Activated naive CD8-positive, alpha-beta T cell (primary cell): ENCODE measurements at regions not wholly inside any gene's neighbourhood (a gene's known extent, or its start where the extent isn't known, plus 50 kb on each side); places are given as distances from the start of the nearest gene placed in this dataset.
"Not testable (repeated sequence)": the region's sequence is repeated elsewhere in the genome, so short reads cannot be mapped to it uniquely, and the experiment has no call there.

Source experiments
- H3K27ac Mint-ChIP-seq: one replicate; pipeline ENCODE4 v1.8.0; 2021; ENCODE audit warnings: mixed read lengths
- H3K27me3 Mint-ChIP-seq: one replicate; pipeline ENCODE4 v1.8.0; 2021; ENCODE audit warnings: mixed read lengths
- H3K36me3 Mint-ChIP-seq: one replicate; pipeline ENCODE4 v1.8.0; 2021; ENCODE audit warnings: mixed read lengths
- H3K4me1 Mint-ChIP-seq: one replicate; pipeline ENCODE4 v1.8.0; 2021; ENCODE audit warnings: low read depth, mixed read lengths
- H3K4me3 Mint-ChIP-seq: one replicate; pipeline ENCODE4 v1.8.0; 2021; ENCODE audit warnings: mild to moderate bottlenecking, mixed read lengths
- H3K9me3 Mint-ChIP-seq: one replicate; pipeline ENCODE4 v1.8.0; 2021; ENCODE audit warnings: low read depth, mixed read lengths

- Mint-ChIP-seq H3K27me3 (no peaks in the 10 kb centered on the region), H3K27ac (no peak overlapping the region), H3K4me1 (no peaks in the 10 kb centered on the region)
These were observed 116.0 kb upstream of the ANTXRL start for GRCh38 chr10:46170789-46171188.

DNA sequence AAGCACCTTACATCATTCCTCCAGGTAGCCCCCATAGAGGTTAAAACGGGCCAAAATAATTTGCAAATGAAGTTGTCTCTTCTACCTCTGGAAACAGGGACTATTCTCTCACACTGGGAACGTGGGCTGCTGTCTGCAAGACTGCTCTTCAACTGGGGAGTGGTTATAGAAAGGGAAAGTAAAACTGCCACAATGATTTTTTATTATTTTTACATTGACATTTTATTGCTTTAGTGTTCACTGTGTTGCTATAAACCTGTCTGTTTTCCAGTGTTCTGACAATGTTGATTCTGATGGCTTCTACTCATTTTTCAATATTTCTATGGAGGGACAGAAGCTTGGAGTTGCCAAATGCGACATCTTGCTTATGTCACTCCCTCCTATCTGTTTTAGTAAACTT, 115.1 kb upstream of the ANTXRL start:
- H3K36me3 Mint-ChIP-seq = peaks cover 7% of the 10 kb centered on the region
- H3K27ac Mint-ChIP-seq = no peak overlapping the region
- H3K4me3 Mint-ChIP-seq = no peak overlapping the region
- peaks cover 5% of the 10 kb centered on the region for H3K9me3 Mint-ChIP-seq
- H3K4me1 Mint-ChIP-seq = no peaks in the 10 kb centered on the region
- no peaks in the 10 kb centered on the region for H3K27me3 Mint-ChIP-seq

More at GRCh38 chr10:46170789-46171188, 116.0 kb upstream of the ANTXRL start:
- Mint-ChIP-seq H3K4me3 (no peak overlapping the region), H3K9me3 (peaks cover 5% of the 10 kb centered on the region), H3K36me3 (peaks cover 7% of the 10 kb centered on the region)

DNA sequence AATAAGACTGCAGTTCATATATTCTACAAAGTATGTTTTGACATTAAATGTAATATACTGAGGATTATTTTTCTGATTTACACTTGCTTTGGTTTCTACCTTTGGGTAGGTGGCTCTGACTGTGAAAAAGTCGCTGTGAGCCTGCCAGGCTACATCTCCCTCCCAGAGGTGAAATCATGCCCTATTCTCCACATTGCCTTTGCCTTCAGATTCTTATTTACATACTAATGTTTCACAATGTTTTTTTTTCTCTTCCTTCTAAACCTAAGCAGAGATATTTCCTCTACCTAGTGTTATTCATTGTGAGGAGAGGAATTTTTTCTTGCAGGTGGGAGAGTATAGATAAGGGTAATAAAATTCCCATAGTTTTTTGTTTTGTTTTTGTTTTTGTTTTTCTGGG, 111.5 kb upstream of the ANTXRL start:
- Mint-ChIP-seq H3K27ac (no peak overlapping the region), H3K9me3 (peaks cover 5% of the 10 kb centered on the region), H3K36me3 (peaks cover 4% of the 10 kb centered on the region), H3K27me3 (no peaks in the 10 kb centered on the region), H3K4me1 (no peaks in the 10 kb centered on the region), H3K4me3 (no peak overlapping the region)

- Mint-ChIP-seq H3K36me3 (peaks cover under 1% of the 10 kb centered on the region), H3K4me1 (no peaks in the 10 kb centered on the region), H3K4me3 (no peak overlapping the region), H3K27me3 (no peaks in the 10 kb centered on the region), H3K27ac (no peak overlapping the region), H3K9me3 (peaks cover 2% of the 10 kb centered on the region)
These were observed 111.0 kb upstream of the ANTXRL start for GRCh38 chr10:46175831-46176230.

GRCh38 chr10:46187431-46187830, 99.4 kb upstream of the ANTXRL start:
- H3K4me1 Mint-ChIP-seq, H3K4me3 Mint-ChIP-seq: not testable (repeated sequence)

GRCh38 chr10:46197050-46197449, 89.7 kb upstream of the ANTXRL start:
- Mint-ChIP-seq H3K4me1 (peaks cover 3% of the 10 kb centered on the region), H3K36me3 (peaks cover 5% of the 10 kb centered on the region), H3K27ac (no peak overlapping the region), H3K9me3 (no peaks in the 10 kb centered on the region), H3K27me3 (no peaks in the 10 kb centered on the region), H3K4me3 (no peak overlapping the region)

More at GRCh38 chr10:46187431-46187830, 99.4 kb upstream of the ANTXRL start:
- H3K36me3 Mint-ChIP-seq = peaks cover 12% of the 10 kb centered on the region
- H3K9me3 Mint-ChIP-seq, H3K27me3 Mint-ChIP-seq, H3K27ac Mint-ChIP-seq: not testable (repeated sequence)

DNA sequence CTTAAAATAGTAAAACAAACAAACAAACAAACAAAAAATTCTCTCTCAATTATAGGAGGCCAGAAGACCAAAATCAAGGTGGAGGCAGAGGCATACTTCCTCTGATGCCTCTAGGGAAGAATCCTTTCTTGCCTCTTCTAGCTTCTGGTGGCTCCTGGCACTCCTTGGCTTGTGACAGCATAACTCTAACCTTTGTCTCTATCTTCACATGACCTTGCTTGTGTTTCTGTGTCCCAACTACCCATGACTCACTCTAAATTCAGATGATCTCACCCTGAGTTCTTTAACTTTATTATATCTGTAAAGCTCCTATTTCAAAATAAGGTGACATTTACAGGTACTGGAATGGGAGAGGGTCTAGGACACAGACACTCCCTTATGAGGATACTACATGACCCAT, 88.3 kb upstream of the ANTXRL start:
- Mint-ChIP-seq H3K4me3 (no peak overlapping the region), H3K27ac (no peak overlapping the region), H3K9me3 (no peaks in the 10 kb centered on the region), H3K4me1 (peaks cover 10% of the 10 kb centered on the region), H3K27me3 (no peaks in the 10 kb centered on the region), H3K36me3 (peaks cover 5% of the 10 kb centered on the region)

- not testable (repeated sequence) for H3K36me3 Mint-ChIP-seq, H3K9me3 Mint-ChIP-seq, H3K27me3 Mint-ChIP-seq, H3K27ac Mint-ChIP-seq, H3K4me3 Mint-ChIP-seq
- peaks cover 13% of the 10 kb centered on the region for H3K4me1 Mint-ChIP-seq
These were observed 84.4 kb upstream of the ANTXRL start for GRCh38 chr10:46202405-46202804.

DNA sequence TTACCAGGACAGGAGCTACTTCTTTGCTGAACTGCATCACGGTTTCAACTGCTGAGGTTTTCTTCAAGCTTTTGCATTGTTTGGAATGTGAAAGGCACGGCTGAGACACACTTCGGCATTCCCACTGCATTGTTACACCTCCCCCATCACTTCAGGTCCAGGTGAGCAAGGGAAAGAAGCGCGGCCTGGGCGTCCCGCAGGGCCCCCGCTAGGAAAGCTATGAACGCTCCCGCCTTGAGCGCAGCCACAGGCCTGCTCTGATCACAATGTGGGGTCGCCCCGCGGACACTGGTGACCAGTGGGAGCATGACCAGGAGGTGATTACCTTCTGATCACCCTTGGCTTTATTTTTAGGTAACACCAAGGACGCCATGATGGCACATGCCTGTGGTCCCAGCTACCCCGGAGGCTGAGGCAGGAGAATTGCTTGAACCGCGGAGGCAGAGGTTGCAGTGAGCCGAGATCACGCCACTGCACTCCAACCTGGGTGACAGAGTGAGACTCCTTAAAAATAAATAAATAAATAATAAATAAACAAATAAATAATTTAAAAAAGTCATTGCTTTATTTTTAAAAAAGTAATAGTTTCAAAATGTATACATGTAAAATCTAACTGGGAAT, 82.2 kb upstream of the ANTXRL start:
- not testable (repeated sequence) for H3K9me3 Mint-ChIP-seq, H3K4me3 Mint-ChIP-seq, H3K27ac Mint-ChIP-seq, H3K36me3 Mint-ChIP-seq, H3K27me3 Mint-ChIP-seq
- H3K4me1 Mint-ChIP-seq = peaks cover 13% of the 10 kb centered on the region

DNA sequence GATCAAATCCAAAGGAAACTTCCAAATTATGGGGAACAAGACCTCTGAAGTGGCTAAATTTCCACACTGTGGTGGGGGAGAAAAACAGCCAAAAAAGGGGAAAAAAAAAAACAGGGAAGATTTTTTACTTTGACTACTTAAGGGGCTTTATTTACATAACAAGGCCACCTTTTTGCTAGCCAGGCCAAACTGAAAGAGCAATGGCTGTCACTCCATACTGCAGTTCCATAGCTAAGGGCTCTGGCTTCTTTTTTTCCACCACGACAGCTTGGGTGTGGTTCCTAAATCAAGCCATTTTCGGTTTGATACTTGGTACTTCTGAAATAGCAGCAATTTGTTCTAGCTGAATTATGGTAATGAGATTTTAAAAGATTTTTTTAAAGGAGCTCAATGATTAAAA, 76.4 kb upstream of the ANTXRL start:
- H3K4me1 Mint-ChIP-seq, H3K9me3 Mint-ChIP-seq, H3K27me3 Mint-ChIP-seq, H3K36me3 Mint-ChIP-seq, H3K27ac Mint-ChIP-seq, H3K4me3 Mint-ChIP-seq: not testable (repeated sequence)

GRCh38 chr10:46215426-46215825, 71.4 kb upstream of the ANTXRL start:
- H3K9me3 Mint-ChIP-seq = no peaks in the 10 kb centered on the region

GRCh38 chr10:46216003-46216634, 70.7 kb upstream of the ANTXRL start:
- H3K4me1 Mint-ChIP-seq = peaks cover 10% of the 10 kb centered on the region

More at GRCh38 chr10:46215426-46215825, 71.4 kb upstream of the ANTXRL start:
- H3K27ac Mint-ChIP-seq = no peak overlapping the region
- no peak overlapping the region for H3K4me3 Mint-ChIP-seq
- H3K4me1 Mint-ChIP-seq = peaks cover 10% of the 10 kb centered on the region
- no peaks in the 10 kb centered on the region for H3K27me3 Mint-ChIP-seq
- H3K36me3 Mint-ChIP-seq = peaks cover 15% of the 10 kb centered on the region

GRCh38 chr10:46216836-46217751, 69.7 kb upstream of the ANTXRL start:
- Mint-ChIP-seq H3K9me3 (no peaks in the 10 kb centered on the region), H3K4me3 (no peak overlapping the region), H3K27ac (no peak overlapping the region), H3K27me3 (no peaks in the 10 kb centered on the region), H3K36me3 (peaks cover 15% of the 10 kb centered on the region), H3K4me1 (peaks cover 11% of the 10 kb centered on the region)

More at GRCh38 chr10:46216003-46216634, 70.7 kb upstream of the ANTXRL start:
- Mint-ChIP-seq H3K4me3 (no peak overlapping the region), H3K9me3 (no peaks in the 10 kb centered on the region), H3K27me3 (no peaks in the 10 kb centered on the region), H3K27ac (no peak overlapping the region), H3K36me3 (peaks cover 15% of the 10 kb centered on the region)

DNA sequence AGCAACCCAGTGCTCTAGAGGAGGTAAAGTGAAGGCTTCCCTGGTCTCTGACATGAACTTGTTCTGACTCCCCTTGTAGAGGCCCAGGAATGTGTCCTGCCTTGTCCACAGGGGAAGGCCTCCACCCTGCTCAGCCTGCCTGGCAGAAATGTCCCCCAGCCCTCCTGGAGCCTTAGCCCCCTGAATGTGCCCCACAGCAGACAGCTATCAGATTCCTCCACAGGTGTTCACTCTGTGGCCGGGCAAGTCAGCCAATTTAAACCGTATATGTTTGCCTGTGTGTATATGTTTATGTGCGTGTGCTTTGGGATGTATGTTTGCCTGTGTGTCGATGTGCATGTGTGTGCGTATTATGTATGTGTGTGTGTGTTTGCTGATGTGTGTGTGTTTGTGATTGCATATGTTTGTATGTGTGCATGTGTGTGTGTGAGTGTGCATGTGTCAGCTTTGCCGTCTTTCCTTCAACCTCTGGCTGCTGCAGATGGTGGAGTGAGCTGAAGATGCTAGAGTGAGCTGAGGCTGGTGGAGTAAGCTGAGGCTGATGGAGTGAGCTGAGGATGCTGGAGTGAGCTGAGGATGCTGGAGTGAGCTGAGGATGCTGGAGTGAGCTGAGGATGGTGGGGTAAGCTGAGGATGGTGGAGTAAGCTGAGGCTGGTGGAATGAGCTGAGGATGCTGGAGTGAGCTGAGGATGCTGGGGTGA, 68.9 kb upstream of the ANTXRL start:
- Mint-ChIP-seq H3K4me1 (peaks cover 12% of the 10 kb centered on the region), H3K27ac (peak overlapping the region; percentile 24), H3K9me3 (no peaks in the 10 kb centered on the region), H3K36me3 (peaks cover 15% of the 10 kb centered on the region), H3K27me3 (no peaks in the 10 kb centered on the region), H3K4me3 (no peak overlapping the region)

DNA sequence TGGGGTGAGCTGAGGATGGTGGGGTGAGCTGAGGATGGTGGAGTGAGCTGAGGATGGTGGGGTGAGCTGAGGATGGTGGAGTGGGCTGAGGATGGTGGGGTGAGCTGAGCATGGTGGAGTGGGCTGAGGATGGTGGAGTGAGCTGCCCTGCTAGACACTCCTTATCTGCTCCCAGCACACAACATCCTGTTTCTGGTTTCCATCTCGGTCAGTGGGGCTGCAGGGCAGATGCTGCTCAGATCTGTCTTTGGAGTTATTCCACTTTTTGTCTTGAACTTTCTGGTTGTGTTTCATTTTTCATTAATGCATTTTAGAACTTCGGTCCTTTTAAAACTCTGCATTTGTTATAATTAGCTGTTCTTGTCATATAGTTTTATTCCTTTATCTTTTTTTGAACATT, 67.9 kb upstream of the ANTXRL start:
- Mint-ChIP-seq H3K27me3 (no peaks in the 10 kb centered on the region), H3K36me3 (peaks cover 15% of the 10 kb centered on the region), H3K9me3 (no peaks in the 10 kb centered on the region), H3K4me1 (peaks cover 14% of the 10 kb centered on the region), H3K27ac (peak overlapping the region; percentile 71), H3K4me3 (no peak overlapping the region)
